A673 (cell line): ENCODE measurements at regions not wholly inside any gene's neighbourhood (a gene's known extent, or its start where the extent isn't known, plus 50 kb on each side); places are given as distances from the start of the nearest gene placed in this dataset.

Source experiments
- CTCF ChIP-seq: fragments of 300-800, 200-600 bp; sonication (generic); conservative IDR thresholded peaks from 2 replicates; pipeline ENCODE4 v1.5.1; 2017; ENCODE audit warnings: low read depth, mild to moderate bottlenecking, antibody characterized with exemption, low read length, moderate library complexity, mixed read lengths
- EZH2 ChIP-seq: fragments of 200-600 bp; sonication (generic); IDR thresholded peaks from 2 replicates; pipeline ENCODE4 v1.6.1; 2017; ENCODE audit warnings: borderline replicate concordance, low read depth, mild to moderate bottlenecking, mixed read lengths, antibody characterized with exemption, low read length; ENCODE audit not compliant: poor library complexity, severe bottlenecking

GRCh38 chr15:35783203-35783602, 237.2 kb upstream of the DPH6 start:
- no peak for TF ChIP-seq EZH2
- TF ChIP-seq CTCF, result no peak
